ENCODE measurements at regions not wholly inside any gene's neighbourhood (a gene's known extent, or its start where the extent isn't known, plus 50 kb on each side); places are given as distances from the start of the nearest gene placed in this dataset.

GRCh38 chr2:120994301-120994995 lies 258.8 kb downstream of the GLI2 start:
- DNase-seq: no peak
- Histone ChIP-seq H3K4me1 (peaks cover 14% of the 10 kb centered on the region), H3K27me3 (no peaks in the 10 kb centered on the region), H3K27ac (no peak overlapping the region), H3K36me3 (peaks cover 13% of the 10 kb centered on the region), H3K4me3 (no peak overlapping the region), H3K9me3 (replicated peaks) (no peaks in the 10 kb centered on the region)

GRCh38 chr2:120995152-120995551 lies 259.5 kb downstream of the GLI2 start:
- Histone ChIP-seq H3K4me3 (no peak overlapping the region), H3K36me3 (peaks cover 8% of the 10 kb centered on the region), H3K4me1 (peaks cover 14% of the 10 kb centered on the region), H3K9me3 (replicated peaks) (no peaks in the 10 kb centered on the region), H3K27ac (no peak overlapping the region), H3K27me3 (no peaks in the 10 kb centered on the region)
- DNase-seq: no peak

- H3K27ac ChIP-seq: no peak overlapping the region
- no peaks in the 10 kb centered on the region for H3K27me3 ChIP-seq
- no peak for DNase-seq
- peaks cover 5% of the 10 kb centered on the region for H3K36me3 ChIP-seq
- H3K4me1 ChIP-seq: peaks cover 14% of the 10 kb centered on the region
- H3K9me3 ChIP-seq (replicated peaks): no peaks in the 10 kb centered on the region
- H3K4me3 ChIP-seq: no peak overlapping the region
Measured at GRCh38 chr2:120995656-120996190, 260.1 kb downstream of the GLI2 start.

- Histone ChIP-seq H3K4me1 (no peaks in the 10 kb centered on the region), H3K4me3 (no peak overlapping the region), H3K9me3 (replicated peaks) (no peaks in the 10 kb centered on the region), H3K36me3 (peaks cover 3% of the 10 kb centered on the region; the same call in 1 of the 2 replicates), H3K27ac (no peak overlapping the region), H3K27me3 (no peaks in the 10 kb centered on the region)
- no peak for DNase-seq
Measured at GRCh38 chr2:120999377-121000097, 263.9 kb downstream of the GLI2 start.

DNA sequence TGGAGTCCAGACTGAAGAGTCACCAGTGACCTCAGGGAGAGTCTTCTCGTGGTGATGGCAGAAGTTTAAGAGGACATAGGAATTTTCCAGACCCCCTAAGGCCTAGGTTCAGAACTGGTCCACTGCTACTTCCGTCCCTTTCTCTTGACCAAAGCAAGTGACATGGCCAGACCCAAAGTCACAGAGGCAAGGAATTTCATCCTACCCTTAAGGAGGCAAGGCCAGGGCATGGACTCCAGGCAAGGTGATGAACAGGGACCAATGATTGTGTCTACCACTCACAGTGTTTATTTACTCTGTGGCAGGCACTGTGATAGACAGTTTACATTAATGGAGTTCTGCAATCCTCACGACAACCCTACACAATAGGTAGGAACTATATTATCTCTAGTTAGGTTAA lies 265.1 kb downstream of the GLI2 start:
- no peak for DNase-seq
- Histone ChIP-seq H3K4me1 (no peaks in the 10 kb centered on the region), H3K4me3 (no peak overlapping the region), H3K27ac (no peak overlapping the region), H3K27me3 (no peaks in the 10 kb centered on the region), H3K36me3 (peaks cover 3% of the 10 kb centered on the region; the same call in 1 of the 2 replicates), H3K9me3 (replicated peaks) (no peaks in the 10 kb centered on the region)

DNA sequence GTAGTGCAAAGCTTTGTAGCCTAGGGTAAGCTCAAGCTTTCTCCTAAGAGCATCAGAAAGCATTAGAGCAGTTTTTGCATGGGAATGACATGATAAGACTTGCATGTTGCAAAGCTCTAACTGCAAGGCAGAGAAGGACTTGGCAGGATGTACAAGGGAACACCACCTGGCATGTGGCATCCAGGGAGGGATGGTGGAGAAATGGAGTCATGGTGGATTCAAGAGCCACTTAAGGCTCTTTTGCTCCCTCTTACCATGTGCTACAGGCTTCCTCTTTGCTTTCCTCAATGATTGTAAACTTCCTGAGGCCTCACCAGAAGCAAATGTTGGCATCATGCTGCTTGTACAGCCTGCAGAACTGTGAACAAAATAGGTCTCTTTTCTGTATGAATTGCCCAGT lies 266.0 kb downstream of the GLI2 start:
- Histone ChIP-seq H3K36me3 (peaks cover 3% of the 10 kb centered on the region; the same call in 1 of the 2 replicates), H3K27me3 (no peaks in the 10 kb centered on the region), H3K4me1 (no peaks in the 10 kb centered on the region), H3K4me3 (no peak overlapping the region), H3K9me3 (replicated peaks) (no peaks in the 10 kb centered on the region), H3K27ac (no peak overlapping the region)
- DNase-seq: no peak

GRCh38 chr2:121002597-121002996 lies 266.9 kb downstream of the GLI2 start:
- Histone ChIP-seq H3K4me1 (no peaks in the 10 kb centered on the region), H3K4me3 (no peak overlapping the region), H3K27ac (no peak overlapping the region), H3K27me3 (no peaks in the 10 kb centered on the region), H3K36me3 (peaks cover 3% of the 10 kb centered on the region; the same call in 1 of the 2 replicates), H3K9me3 (replicated peaks) (no peaks in the 10 kb centered on the region)
- DNase-seq: no peak

DNA sequence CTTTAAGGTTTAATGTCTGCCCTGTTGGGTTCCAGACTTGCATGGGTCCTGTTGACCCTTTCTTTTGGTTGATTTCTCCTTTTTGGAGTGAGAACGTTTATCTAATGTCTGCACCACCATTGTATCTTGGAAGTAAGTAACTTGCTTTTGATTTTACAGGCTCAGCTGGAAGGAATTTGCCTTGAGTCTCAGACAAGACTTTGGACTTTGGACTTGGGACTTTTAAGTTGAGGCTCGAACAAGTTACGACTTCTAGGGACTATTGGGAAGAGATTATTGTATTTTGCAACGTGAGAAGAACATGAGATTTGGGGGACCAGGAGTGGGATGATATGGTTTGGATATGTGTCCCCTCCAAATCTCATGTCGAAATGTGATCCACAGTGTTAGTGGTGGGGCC lies 267.7 kb downstream of the GLI2 start:
- Histone ChIP-seq H3K4me3 (no peak overlapping the region), H3K27ac (no peak overlapping the region), H3K9me3 (replicated peaks) (no peaks in the 10 kb centered on the region), H3K27me3 (no peaks in the 10 kb centered on the region), H3K36me3 (peaks cover 3% of the 10 kb centered on the region; the same call in 1 of the 2 replicates), H3K4me1 (no peaks in the 10 kb centered on the region)
- DNase-seq: no peak

GRCh38 chr2:121004359-121004758 lies 268.7 kb downstream of the GLI2 start:
- Histone ChIP-seq H3K4me1 (no peaks in the 10 kb centered on the region), H3K4me3 (no peak overlapping the region), H3K27ac (no peak overlapping the region), H3K9me3 (replicated peaks) (peaks cover 3% of the 10 kb centered on the region; the same call in 1 of the 2 replicates), H3K36me3 (peaks cover 3% of the 10 kb centered on the region; the same call in 1 of the 2 replicates), H3K27me3 (no peaks in the 10 kb centered on the region)
- no peak for DNase-seq

DNA sequence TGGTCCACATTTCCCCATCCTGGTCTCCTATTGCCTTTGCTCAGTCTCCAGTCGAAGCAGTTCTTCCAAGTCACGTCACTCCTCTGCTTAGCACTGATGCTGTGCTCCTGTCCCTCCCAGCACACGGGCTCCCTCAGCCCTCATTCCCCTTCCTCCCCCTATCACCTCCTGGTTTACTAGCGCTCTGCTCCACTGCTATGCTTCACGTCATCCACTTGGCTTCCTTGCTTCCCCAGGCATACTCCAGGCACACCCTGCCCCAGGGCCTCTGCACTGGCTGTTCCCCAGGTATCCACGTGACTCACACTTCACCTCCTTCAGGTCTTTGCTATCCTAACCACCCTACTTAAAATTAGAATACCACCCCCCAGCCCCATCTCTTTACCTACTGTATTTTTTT lies 269.3 kb downstream of the GLI2 start:
- Histone ChIP-seq H3K9me3 (replicated peaks) (peaks cover 7% of the 10 kb centered on the region; the same call in 1 of the 2 replicates), H3K27me3 (no peaks in the 10 kb centered on the region), H3K4me1 (no peaks in the 10 kb centered on the region), H3K36me3 (peaks cover 5% of the 10 kb centered on the region; the same call in 1 of the 2 replicates), H3K27ac (no peak overlapping the region), H3K4me3 (no peak overlapping the region)
- no peak for DNase-seq

- Histone ChIP-seq H3K36me3 (peaks cover 8% of the 10 kb centered on the region), H3K4me3 (no peak overlapping the region), H3K27ac (no peak overlapping the region), H3K9me3 (replicated peaks) (peaks cover 7% of the 10 kb centered on the region; the same call in 1 of the 2 replicates), H3K4me1 (no peaks in the 10 kb centered on the region), H3K27me3 (no peaks in the 10 kb centered on the region)
- DNase-seq: no peak
Measured at GRCh38 chr2:121005453-121005852, 269.8 kb downstream of the GLI2 start.

DNA sequence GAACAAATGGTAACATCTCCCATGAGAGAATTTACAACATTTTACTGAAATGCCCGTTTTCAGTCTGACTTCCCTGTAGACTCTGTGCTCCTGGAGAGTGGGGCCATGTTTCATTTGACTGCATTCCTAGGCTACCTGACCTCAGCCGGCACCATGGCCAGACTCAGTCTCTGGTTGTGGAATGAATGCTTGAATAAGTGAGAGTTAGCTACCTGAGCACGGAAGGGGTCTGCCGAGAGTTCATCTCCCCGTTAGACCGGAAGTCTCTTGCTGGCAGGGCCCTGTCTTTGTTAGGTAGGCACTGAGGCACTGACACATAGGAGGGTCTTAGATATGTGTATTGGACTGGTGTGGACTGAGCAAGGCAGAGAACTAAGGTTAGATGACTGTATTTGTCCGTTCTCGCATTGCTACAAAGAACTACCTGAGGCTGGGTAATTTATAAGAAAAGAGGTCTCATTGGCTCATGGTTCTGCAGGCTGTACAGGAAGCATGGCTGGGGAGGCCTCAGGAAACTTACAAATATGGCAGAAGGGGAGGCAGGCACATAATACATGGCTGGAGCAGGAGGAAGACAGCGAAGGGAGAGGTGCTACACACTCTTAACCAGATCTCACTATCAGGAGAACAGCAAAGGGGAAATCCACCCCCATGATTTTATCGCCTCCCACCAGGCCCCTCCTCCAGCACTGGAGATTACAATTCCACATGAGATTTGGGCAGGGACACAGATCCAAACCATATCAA lies 271.2 kb downstream of the GLI2 start:
- Histone ChIP-seq H3K27ac (no peak overlapping the region), H3K36me3 (peaks cover 9% of the 10 kb centered on the region), H3K4me1 (no peaks in the 10 kb centered on the region), H3K4me3 (no peak overlapping the region), H3K9me3 (replicated peaks) (peaks cover 7% of the 10 kb centered on the region; the same call in 1 of the 2 replicates), H3K27me3 (no peaks in the 10 kb centered on the region)
- DNase-seq: no peak

DNA sequence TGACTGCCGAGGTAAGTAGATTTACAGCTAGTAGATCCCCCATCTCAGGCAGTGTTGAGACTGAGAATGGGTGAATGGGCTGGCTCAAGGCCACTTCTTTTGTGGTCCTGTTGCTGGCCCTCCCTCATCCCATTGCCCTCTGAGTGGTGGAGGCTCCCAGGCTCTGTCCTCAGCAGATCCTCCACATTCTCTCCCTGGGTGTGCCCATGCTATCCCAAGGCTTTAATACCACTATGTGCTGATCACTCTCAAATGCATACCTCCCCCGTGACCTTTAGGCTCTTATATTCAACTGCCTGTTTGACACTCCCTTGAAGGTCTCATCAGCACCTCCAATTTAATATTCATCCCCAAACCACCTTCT lies 271.8 kb downstream of the GLI2 start:
- Histone ChIP-seq H3K36me3 (peaks cover 9% of the 10 kb centered on the region), H3K27me3 (no peaks in the 10 kb centered on the region), H3K4me3 (no peak overlapping the region), H3K4me1 (no peaks in the 10 kb centered on the region), H3K27ac (no peak overlapping the region), H3K9me3 (replicated peaks) (peaks cover 7% of the 10 kb centered on the region; the same call in 1 of the 2 replicates)
- DNase-seq: no peak

DNA sequence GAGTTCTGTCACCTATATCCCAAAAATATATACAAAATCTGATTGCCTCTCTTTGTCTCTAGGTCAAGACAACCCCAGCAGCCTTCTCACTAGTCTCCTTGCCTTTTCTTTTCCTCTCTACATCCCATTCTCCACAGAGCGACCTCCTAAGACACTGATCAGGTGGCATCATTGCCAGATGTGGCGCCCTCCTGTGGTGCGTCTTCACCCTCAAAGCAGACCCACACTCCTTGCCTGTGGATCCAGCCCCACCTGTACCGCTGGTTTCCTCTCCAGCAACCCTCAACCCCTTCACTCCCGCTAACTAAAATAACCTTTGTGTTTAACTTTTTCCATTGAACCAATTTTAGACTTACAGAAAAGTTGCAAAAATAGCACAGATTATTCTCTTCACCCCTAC lies 273.3 kb downstream of the GLI2 start:
- Histone ChIP-seq H3K27ac (no peak overlapping the region), H3K9me3 (replicated peaks) (peaks cover 7% of the 10 kb centered on the region; the same call in 1 of the 2 replicates), H3K4me3 (no peak overlapping the region), H3K27me3 (no peaks in the 10 kb centered on the region), H3K4me1 (no peaks in the 10 kb centered on the region), H3K36me3 (peaks cover 6% of the 10 kb centered on the region)
- DNase-seq: peak in 1 of 2 experiments; percentile 52

DNA sequence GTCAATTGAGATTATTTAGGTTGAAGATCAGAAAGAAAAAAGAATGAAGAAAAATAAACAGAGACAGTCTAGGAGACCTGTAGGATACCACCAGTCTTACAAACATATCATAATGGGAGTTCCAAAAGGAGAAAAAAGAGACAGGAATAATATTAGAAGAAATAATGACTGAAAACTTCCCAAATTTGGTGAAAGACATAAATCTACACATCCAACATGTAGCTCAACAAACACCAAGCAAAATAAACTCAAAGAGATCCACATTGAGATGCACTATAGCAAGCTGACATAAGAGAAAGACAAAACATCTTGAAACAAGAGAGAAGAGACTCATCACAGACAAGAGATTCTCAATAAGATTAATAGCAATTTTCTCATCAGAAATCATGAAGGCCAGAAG lies 274.0 kb downstream of the TFCP2L1 start:
- DNase-seq: no peak
- Histone ChIP-seq H3K9me3 (replicated peaks) (peaks cover 7% of the 10 kb centered on the region; the same call in 1 of the 2 replicates), H3K27ac (no peak overlapping the region), H3K4me3 (no peak overlapping the region), H3K27me3 (no peaks in the 10 kb centered on the region), H3K4me1 (no peaks in the 10 kb centered on the region), H3K36me3 (peaks cover 6% of the 10 kb centered on the region)

Data from SJCRH30 (cell line).